ENCODE measurements at regions not wholly inside any gene's neighbourhood (a gene's known extent, or its start where the extent isn't known, plus 50 kb on each side); places are given as distances from the start of the nearest gene placed in this dataset.

DNA sequence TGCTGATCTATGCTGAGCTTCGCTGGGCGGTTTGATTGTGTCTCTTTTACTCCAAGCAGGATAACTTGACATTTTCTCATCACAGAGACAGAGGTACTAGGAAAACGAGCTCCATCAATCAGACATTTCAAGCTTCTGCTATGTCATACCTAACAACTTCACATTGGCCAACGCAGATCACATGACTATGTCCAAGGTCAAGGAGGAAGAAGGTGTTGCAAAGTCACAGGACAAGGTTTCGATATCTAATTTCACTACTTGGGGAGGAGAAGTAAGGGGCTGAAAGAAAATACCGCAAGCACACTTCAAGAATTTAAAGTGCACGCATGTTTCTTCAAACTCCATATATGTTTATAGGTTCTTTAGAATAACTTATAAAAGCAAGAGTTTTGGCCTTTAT is 425.8 kb downstream of the CHL1 start:
- no peak overlapping the region for H3K27ac Mint-ChIP-seq
- H3K36me3 Mint-ChIP-seq = no peaks in the 10 kb centered on the region
- no peak for DNase-seq (ENCODE audit: extremely low spot score, unreplicated experiment)
- no peaks in the 10 kb centered on the region for H3K4me1 Mint-ChIP-seq (ENCODE audit: unreplicated experiment)
- H3K4me3 Mint-ChIP-seq = no peak overlapping the region
- H3K9me3 Mint-ChIP-seq = no peaks in the 10 kb centered on the region
- TF ChIP-seq, protein P1, sequence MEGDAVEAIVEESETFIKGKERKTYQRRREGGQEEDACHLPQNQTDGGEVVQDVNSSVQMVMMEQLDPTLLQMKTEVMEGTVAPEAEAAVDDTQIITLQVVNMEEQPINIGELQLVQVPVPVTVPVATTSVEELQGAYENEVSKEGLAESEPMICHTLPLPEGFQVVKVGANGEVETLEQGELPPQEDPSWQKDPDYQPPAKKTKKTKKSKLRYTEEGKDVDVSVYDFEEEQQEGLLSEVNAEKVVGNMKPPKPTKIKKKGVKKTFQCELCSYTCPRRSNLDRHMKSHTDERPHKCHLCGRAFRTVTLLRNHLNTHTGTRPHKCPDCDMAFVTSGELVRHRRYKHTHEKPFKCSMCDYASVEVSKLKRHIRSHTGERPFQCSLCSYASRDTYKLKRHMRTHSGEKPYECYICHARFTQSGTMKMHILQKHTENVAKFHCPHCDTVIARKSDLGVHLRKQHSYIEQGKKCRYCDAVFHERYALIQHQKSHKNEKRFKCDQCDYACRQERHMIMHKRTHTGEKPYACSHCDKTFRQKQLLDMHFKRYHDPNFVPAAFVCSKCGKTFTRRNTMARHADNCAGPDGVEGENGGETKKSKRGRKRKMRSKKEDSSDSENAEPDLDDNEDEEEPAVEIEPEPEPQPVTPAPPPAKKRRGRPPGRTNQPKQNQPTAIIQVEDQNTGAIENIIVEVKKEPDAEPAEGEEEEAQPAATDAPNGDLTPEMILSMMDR (conservative IDR thresholded peaks at IDR 0.05) = no peak
- H3K27me3 Mint-ChIP-seq = no peaks in the 10 kb centered on the region

DNA sequence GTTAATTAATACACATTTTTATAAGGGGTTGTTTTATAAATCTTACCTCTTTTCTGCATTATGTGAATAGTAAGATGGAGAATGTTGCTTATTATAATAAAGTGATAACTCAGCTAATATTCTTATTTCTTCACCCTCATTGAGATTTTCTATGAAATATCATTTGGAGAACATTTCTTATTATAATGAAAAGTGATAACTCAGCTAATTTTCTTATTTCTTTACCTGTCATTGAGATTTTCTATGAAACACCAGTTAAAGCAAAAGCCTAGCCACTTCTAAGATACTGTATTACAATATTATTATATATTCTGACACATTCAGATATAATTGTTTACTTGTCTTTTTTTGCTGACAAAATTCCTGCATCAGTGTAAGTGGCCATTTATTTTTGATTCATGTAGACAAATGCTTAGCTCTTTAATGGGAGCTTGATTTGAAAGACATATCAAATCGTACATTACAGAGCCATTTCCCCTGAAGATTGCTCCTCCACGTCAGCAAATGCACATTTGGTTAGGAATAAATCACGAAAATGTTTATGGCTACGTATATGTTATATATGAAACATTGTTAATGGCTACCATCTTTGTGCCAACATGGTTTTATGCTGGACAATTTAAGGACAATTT is 427.5 kb downstream of the CHL1 start:
- Mint-ChIP-seq H3K9me3 (no peaks in the 10 kb centered on the region), H3K4me1 (ENCODE audit: unreplicated experiment) (no peaks in the 10 kb centered on the region), H3K36me3 (no peaks in the 10 kb centered on the region), H3K27ac (no peak overlapping the region), H3K4me3 (no peak overlapping the region), H3K27me3 (no peaks in the 10 kb centered on the region)
- TF ChIP-seq, protein P1 (conservative IDR thresholded peaks at IDR 0.05) = no peak
- DNase-seq (ENCODE audit: extremely low spot score, unreplicated experiment) = no peak

- no peak overlapping the region for H3K4me3 Mint-ChIP-seq
- no peak overlapping the region for H3K27ac Mint-ChIP-seq
- H3K36me3 Mint-ChIP-seq = no peaks in the 10 kb centered on the region
- no peaks in the 10 kb centered on the region for H3K4me1 Mint-ChIP-seq (ENCODE audit: unreplicated experiment)
- DNase-seq (ENCODE audit: extremely low spot score, unreplicated experiment) = no peak
- H3K27me3 Mint-ChIP-seq = peaks cover 19% of the 10 kb centered on the region
- TF ChIP-seq, protein P1 (conservative IDR thresholded peaks at IDR 0.05) = peak; percentile 88
- H3K9me3 Mint-ChIP-seq = no peaks in the 10 kb centered on the region
Measured at GRCh38 chr3:632571-633170, 436.1 kb downstream of the CHL1 start.

DNA sequence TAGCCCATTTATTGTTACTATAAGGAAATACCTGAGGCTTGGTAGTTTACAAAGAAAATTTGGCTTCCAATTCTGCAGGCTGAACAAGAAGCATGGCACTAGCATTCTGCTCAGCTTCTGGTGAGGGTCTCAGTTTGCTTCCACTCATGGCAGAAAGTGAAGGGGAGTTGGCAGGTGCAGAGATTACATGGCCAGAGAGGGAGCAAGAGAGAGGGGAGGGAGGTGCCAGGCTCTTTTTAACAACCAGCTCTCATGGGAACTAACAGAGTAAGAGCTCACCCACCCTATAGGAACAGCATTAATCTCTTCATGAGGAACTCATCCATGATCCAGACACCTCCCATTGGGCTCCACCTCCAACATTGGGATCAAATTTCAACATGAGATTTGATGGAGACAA is 437.9 kb downstream of the CHL1 start:
- Mint-ChIP-seq H3K9me3 (no peaks in the 10 kb centered on the region), H3K36me3 (no peaks in the 10 kb centered on the region), H3K4me3 (no peak overlapping the region), H3K27me3 (peaks cover 19% of the 10 kb centered on the region), H3K4me1 (ENCODE audit: unreplicated experiment) (no peaks in the 10 kb centered on the region), H3K27ac (no peak overlapping the region)
- TF ChIP-seq, protein P1 (conservative IDR thresholded peaks at IDR 0.05) = no peak
- no peak for DNase-seq (ENCODE audit: extremely low spot score, unreplicated experiment)

GRCh38 chr3:635393-635792 is 438.8 kb downstream of the CHL1 start:
- no peaks in the 10 kb centered on the region for H3K36me3 Mint-ChIP-seq
- peaks cover 19% of the 10 kb centered on the region for H3K27me3 Mint-ChIP-seq
- TF ChIP-seq, protein P1 (conservative IDR thresholded peaks at IDR 0.05) = no peak
- H3K9me3 Mint-ChIP-seq = no peaks in the 10 kb centered on the region
- H3K27ac Mint-ChIP-seq = no peak overlapping the region
- no peaks in the 10 kb centered on the region for H3K4me1 Mint-ChIP-seq (ENCODE audit: unreplicated experiment)
- no peak overlapping the region for H3K4me3 Mint-ChIP-seq
- no peak for DNase-seq (ENCODE audit: extremely low spot score, unreplicated experiment)

All from type B pancreatic cell (in vitro differentiated cells).